Mammary epithelial cell (primary cell): ENCODE measurements at regions not wholly inside any gene's neighbourhood (a gene's known extent, or its start where the extent isn't known, plus 50 kb on each side); places are given as distances from the start of the nearest gene placed in this dataset.

Source experiments
- CTCF ChIP-seq, 2 donors: IDR thresholded peaks in 1 of 2; conservative IDR thresholded peaks in 1 of 2; 2 replicates each; pipeline ENCODE4 v1.5.1; 2011 to 2012; ENCODE audit warnings: inconsistent platforms in 2 of 2, low read length in 2 of 2, mild to moderate bottlenecking in 2 of 2, control low read depth in 1 of 2, low read depth in 1 of 2; ENCODE audit not compliant: insufficient read depth in 1 of 2; ENCODE audit errors: extremely low read depth in 1 of 2
- EZH2 ChIP-seq: IDR thresholded peaks from 2 replicates; pipeline ENCODE4 v1.6.1; 2012; ENCODE audit warnings: low read length, inconsistent platforms, borderline replicate concordance

DNA sequence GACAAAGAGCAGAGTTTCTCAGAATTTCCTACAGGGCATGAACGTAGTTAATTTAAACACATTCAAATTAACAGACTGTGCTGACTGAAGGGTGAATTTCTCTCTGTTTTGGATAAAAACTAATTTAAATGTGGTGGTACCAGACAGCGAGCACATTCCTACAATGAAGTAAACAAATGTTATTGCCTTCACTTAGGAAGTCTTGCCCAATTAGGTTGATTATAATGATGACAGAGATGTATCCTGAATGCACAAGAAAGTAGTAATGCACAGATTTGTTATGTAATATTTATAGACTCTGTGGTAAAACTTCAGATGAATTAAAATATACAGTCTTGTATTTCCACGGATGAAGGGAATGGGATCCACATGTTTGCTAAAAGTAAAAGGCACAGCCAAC is 507.2 kb downstream of the EPHA4 start:
- TF ChIP-seq CTCF (conservative IDR thresholded peaks at IDR 0.05 in 1 of 2, IDR thresholded peaks at IDR 0.05 in 1 of 2; ENCODE audit: extremely low read depth in 1 of 2, insufficient read depth in 1 of 2, low read depth in 1 of 2, low read length in 2 of 2) (no peak), EZH2 (no peak)
